Calu3 (cell line): ENCODE measurements at regions not wholly inside any gene's neighbourhood (a gene's known extent, or its start where the extent isn't known, plus 50 kb on each side); places are given as distances from the start of the nearest gene placed in this dataset.

Experiments
- BruUV-seq: library from RNA; stranded (reverse); fragments of 400-500 nt; replicated peaks from 2 replicates; lab custom pipeline; 2021; lab: Mats Ljungman, UMichigan
- CTCF ChIA-PET: fragments of 300-600 bp; sonication (Branson Sonifier 250); formaldehyde crosslinking; loops from one replicate; lab custom pipeline; 2022; ENCODE audit warnings: antibody characterized with exemption; lab: Charles Lee
- DNase-seq: peaks from one replicate; pipeline ENCODE4 v3.0.0; 2022
- H3K27ac Mint-ChIP-seq: one replicate; pipeline ENCODE4 v1.8.0; 2022; ENCODE audit warnings: mixed read lengths; ENCODE audit not compliant: unreplicated experiment
- H3K27me3 Mint-ChIP-seq: one replicate; pipeline ENCODE4 v1.8.0; 2022; ENCODE audit warnings: mixed read lengths; ENCODE audit not compliant: unreplicated experiment
- H3K36me3 Mint-ChIP-seq: one replicate; pipeline ENCODE4 v1.8.0; 2022; ENCODE audit warnings: mild to moderate bottlenecking, moderate library complexity, mixed read lengths; ENCODE audit not compliant: insufficient read depth, unreplicated experiment
- H3K4me1 Mint-ChIP-seq: one replicate; pipeline ENCODE4 v1.8.0; 2022; ENCODE audit warnings: mild to moderate bottlenecking, low read depth, mixed read lengths; ENCODE audit not compliant: unreplicated experiment
- H3K4me3 Mint-ChIP-seq: one replicate; pipeline ENCODE4 v1.8.0; 2022; ENCODE audit warnings: mild to moderate bottlenecking, low read depth, moderate library complexity, mixed read lengths; ENCODE audit not compliant: unreplicated experiment
- H3K9me3 Mint-ChIP-seq: one replicate; pipeline ENCODE4 v1.8.0; 2022; ENCODE audit warnings: low read depth, mixed read lengths; ENCODE audit not compliant: unreplicated experiment
- intact Hi-C: fragments of 100-400 bp; cut with micrococcal nuclease; formaldehyde crosslinking; loops from one replicate; pipeline ENCODE4 v1.10.0; 2022; ENCODE audit not compliant: unreplicated experiment
- TF ChIP-seq, protein P1 (sequence below): fragments of 200-600 bp; IDR thresholded peaks from one replicate; pipeline ENCODE4 v1.8.0; 2022; ENCODE audit warnings: antibody characterized with exemption; ENCODE audit not compliant: unreplicated experiment

DNA sequence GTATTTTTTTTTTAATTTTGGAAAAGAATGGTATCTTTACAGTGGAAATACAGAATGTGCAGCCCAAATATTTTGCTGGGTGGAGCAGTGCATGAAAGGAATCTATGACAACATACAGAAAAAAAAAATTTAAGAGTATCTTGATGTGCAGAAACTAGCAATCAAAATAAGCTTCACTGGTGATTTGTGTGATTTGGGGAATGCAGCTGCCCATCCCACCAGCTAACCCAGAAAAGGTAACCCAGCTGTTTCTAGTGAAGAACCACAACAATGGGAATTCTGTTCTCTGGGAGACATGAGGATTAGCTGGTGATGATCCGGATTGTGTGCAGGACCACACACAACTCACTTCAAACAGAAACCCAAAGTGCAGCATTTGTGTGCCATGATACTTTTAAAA lies 375.5 kb downstream of the SEMA3D start:
- DNase-seq, result no peak
- H3K4me1 Mint-ChIP-seq, result no peaks in the 10 kb centered on the region
- H3K36me3 Mint-ChIP-seq, result no peaks in the 10 kb centered on the region
- H3K9me3 Mint-ChIP-seq, result no peaks in the 10 kb centered on the region
- CTCF ChIA-PET, result no interaction called here
- TF ChIP-seq, protein P1, sequence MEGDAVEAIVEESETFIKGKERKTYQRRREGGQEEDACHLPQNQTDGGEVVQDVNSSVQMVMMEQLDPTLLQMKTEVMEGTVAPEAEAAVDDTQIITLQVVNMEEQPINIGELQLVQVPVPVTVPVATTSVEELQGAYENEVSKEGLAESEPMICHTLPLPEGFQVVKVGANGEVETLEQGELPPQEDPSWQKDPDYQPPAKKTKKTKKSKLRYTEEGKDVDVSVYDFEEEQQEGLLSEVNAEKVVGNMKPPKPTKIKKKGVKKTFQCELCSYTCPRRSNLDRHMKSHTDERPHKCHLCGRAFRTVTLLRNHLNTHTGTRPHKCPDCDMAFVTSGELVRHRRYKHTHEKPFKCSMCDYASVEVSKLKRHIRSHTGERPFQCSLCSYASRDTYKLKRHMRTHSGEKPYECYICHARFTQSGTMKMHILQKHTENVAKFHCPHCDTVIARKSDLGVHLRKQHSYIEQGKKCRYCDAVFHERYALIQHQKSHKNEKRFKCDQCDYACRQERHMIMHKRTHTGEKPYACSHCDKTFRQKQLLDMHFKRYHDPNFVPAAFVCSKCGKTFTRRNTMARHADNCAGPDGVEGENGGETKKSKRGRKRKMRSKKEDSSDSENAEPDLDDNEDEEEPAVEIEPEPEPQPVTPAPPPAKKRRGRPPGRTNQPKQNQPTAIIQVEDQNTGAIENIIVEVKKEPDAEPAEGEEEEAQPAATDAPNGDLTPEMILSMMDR, result no peak
- H3K27ac Mint-ChIP-seq, result no peak overlapping the region
- no peaks in the 10 kb centered on the region for H3K27me3 Mint-ChIP-seq
- intact Hi-C loops, result no loop called here
- no TSS peak for BruUV-seq
- no peak overlapping the region for H3K4me3 Mint-ChIP-seq

DNA sequence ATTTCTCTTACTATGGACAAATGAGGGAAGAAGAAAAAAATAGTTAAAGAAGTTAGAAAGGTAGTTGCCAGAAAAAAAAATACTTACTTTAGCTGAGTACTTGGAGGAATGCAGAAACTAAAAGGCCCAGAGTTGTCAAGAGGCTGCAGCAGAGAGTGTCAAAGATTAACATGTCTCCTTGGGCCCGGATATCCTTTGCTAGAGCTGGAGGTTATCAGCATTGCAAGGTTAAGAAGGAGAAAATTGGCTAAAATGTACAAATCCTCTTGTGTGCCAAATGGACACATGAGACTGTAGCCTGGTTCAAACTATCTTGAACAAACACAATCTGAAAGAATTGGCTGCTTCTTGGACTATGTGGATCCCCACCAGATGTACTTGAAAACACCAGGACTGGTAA lies 377.0 kb downstream of the SEMA3D start:
- Mint-ChIP-seq H3K4me1 (no peaks in the 10 kb centered on the region), H3K36me3 (no peaks in the 10 kb centered on the region), H3K27ac (no peak overlapping the region), H3K9me3 (no peaks in the 10 kb centered on the region), H3K4me3 (no peak overlapping the region), H3K27me3 (no peaks in the 10 kb centered on the region)
- TF ChIP-seq, protein P1, result no peak
- CTCF ChIA-PET, result no interaction called here
- intact Hi-C loops, result no loop called here
- BruUV-seq, result no TSS peak
- DNase-seq, result no peak

DNA sequence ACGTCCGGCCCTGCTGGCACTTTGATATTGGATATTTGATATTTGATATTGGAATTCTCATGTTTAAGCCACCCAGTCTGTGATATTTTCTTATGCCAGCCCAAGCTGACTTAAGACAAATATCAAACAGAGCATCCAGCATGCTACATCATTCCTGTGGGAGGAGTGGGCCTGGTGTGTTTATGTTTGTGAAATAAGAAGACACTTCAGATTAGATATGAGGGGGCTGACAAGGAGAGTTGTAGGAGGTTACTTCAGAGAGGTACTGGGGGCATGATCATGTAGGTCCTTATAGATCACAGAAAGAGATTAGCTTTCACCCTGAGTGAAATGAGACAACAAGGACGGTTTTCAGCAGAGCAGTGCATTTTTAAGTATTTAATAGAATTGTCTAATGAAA lies 382.9 kb downstream of the SEMA3D start:
- H3K36me3 Mint-ChIP-seq, result no peaks in the 10 kb centered on the region
- CTCF ChIA-PET, result no interaction called here
- H3K4me3 Mint-ChIP-seq, result no peak overlapping the region
- TF ChIP-seq, protein P1, result no peak
- H3K4me1 Mint-ChIP-seq, result no peaks in the 10 kb centered on the region
- no peaks in the 10 kb centered on the region for H3K9me3 Mint-ChIP-seq
- no TSS peak for BruUV-seq
- no peak for DNase-seq
- no peaks in the 10 kb centered on the region for H3K27me3 Mint-ChIP-seq
- intact Hi-C loops, result no loop called here
- H3K27ac Mint-ChIP-seq, result no peak overlapping the region

DNA sequence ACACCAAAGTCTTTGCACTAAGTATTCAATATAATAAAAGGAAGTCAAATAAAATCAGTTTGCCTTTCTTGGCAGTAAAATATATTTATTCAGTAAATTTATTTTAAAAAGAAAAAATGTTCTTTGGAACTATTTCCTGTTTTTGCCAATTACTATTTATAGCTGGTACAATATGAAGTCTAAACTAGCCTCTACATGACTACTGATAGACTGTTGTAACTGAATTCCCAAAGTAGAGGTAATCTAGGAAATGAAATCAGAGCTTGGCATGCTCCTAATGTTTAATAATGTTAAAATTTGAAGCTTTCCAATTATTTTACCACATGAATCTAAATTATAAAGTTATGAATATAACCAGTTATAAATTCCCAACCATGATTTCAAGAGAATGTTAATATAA lies 385.5 kb downstream of the SEMA3D start:
- Mint-ChIP-seq H3K27ac (no peak overlapping the region), H3K27me3 (no peaks in the 10 kb centered on the region), H3K9me3 (no peaks in the 10 kb centered on the region), H3K4me3 (no peak overlapping the region), H3K4me1 (no peaks in the 10 kb centered on the region), H3K36me3 (no peaks in the 10 kb centered on the region)
- TF ChIP-seq, protein P1, result no peak
- intact Hi-C loops, result no loop called here
- CTCF ChIA-PET, result no interaction called here
- no TSS peak for BruUV-seq
- no peak for DNase-seq
